Hepatocyte (in vitro differentiated cells): ENCODE measurements at regions not wholly inside any gene's neighbourhood (a gene's known extent, or its start where the extent isn't known, plus 50 kb on each side); places are given as distances from the start of the nearest gene placed in this dataset.

Experiments
- DNase-seq: peaks from one replicate; pipeline ENCODE4 v3.0.0-alpha.2; 2016; ENCODE audit warnings: low spot score
- H2AFZ ChIP-seq: fragments of 200-600 bp; sonication (generic); 2 replicates; pipeline ENCODE4 v1.6.0; 2016; ENCODE audit warnings: antibody characterized with exemption, mild to moderate bottlenecking
- H3K27ac ChIP-seq: fragments of 200-600 bp; sonication (generic); 2 replicates; pipeline ENCODE4 v1.5.1; 2016; ENCODE audit warnings: mild to moderate bottlenecking
- H3K27me3 ChIP-seq: fragments of 200-600 bp; sonication (generic); 2 replicates; pipeline ENCODE4 v1.6.1; 2016
- H3K36me3 ChIP-seq: fragments of 200-600 bp; sonication (generic); replicated peaks from 2 replicates; pipeline ENCODE4 v1.5.1; 2016; ENCODE audit warnings: low read depth; ENCODE audit not compliant: insufficient read depth
- H3K4me1 ChIP-seq: fragments of 200-600 bp; sonication (generic); 2 replicates; pipeline ENCODE4 v1.5.1; 2016; ENCODE audit warnings: mild to moderate bottlenecking, moderate library complexity; ENCODE audit not compliant: insufficient read depth
- H3K4me2 ChIP-seq: fragments of 200-600 bp; sonication (generic); 2 replicates; pipeline ENCODE4 v1.6.0; 2016
- H3K4me3 ChIP-seq: fragments of 200-600 bp; sonication (generic); 2 replicates; pipeline ENCODE4 v1.5.1; 2016; ENCODE audit warnings: mild to moderate bottlenecking
- H3K79me2 ChIP-seq: fragments of 200-600 bp; sonication (generic); 2 replicates; pipeline ENCODE4 v1.6.0; 2017; ENCODE audit warnings: mild to moderate bottlenecking
- H3K9me2 ChIP-seq: fragments of 200-600 bp; sonication (generic); replicated peaks from 2 replicates; pipeline ENCODE4 v1.6.0; 2017; ENCODE audit warnings: mild to moderate bottlenecking; ENCODE audit not compliant: insufficient read depth
- H3K9me3 ChIP-seq: fragments of 200-600 bp; sonication (generic); 2 replicates; pipeline ENCODE4 v1.5.1; 2016; ENCODE audit warnings: low read depth, mild to moderate bottlenecking
- H4K20me1 ChIP-seq: fragments of 200-600 bp; sonication (generic); 2 replicates; pipeline ENCODE4 v1.6.0; 2016; ENCODE audit warnings: mild to moderate bottlenecking; ENCODE audit not compliant: insufficient read depth, poor library complexity, severe bottlenecking
- EZH2 ChIP-seq: fragments of 200-600 bp; sonication (generic); IDR thresholded peaks from 2 replicates; pipeline ENCODE4 v1.6.1; 2016; ENCODE audit warnings: antibody characterized with exemption, mild to moderate bottlenecking, borderline replicate concordance
- EZH2phosphoT487 ChIP-seq: fragments of 200-600 bp; sonication (generic); IDR thresholded peaks from one replicate; pipeline ENCODE4 v1.6.1; 2018; ENCODE audit warnings: antibody characterized with exemption, mild to moderate bottlenecking, low read depth, moderate library complexity; ENCODE audit not compliant: unreplicated experiment, severe bottlenecking
- WGBS: methylation state at CpG from one replicate; pipeline ENCODE4 v1.1.6; 2016; ENCODE audit warnings: low lambda C conversion rate; ENCODE audit errors: missing lambda C conversion rate; 5-methylcytosine and 5-hydroxymethylcytosine counted together
- TF ChIP-seq, protein P1 (sequence below): fragments of 200-600 bp; sonication (generic); IDR thresholded peaks from 2 replicates; pipeline ENCODE4 v1.5.1; 2016; ENCODE audit warnings: antibody characterized with exemption, mild to moderate bottlenecking; ENCODE audit not compliant: poor library complexity

- Histone ChIP-seq H3K27ac (no peak overlapping the region), H4K20me1 (no peaks in the 10 kb centered on the region), H2AFZ (no peak overlapping the region), H3K4me2 (no peak overlapping the region), H3K9me2 (no peaks in the 10 kb centered on the region), H3K9me3 (no peaks in the 10 kb centered on the region), H3K4me1 (no peaks in the 10 kb centered on the region), H3K36me3 (no peaks in the 10 kb centered on the region), H3K27me3 (no peaks in the 10 kb centered on the region), H3K79me2 (no peaks in the 10 kb centered on the region), H3K4me3 (no peak overlapping the region)
- TF ChIP-seq EZH2 (no peak), EZH2phosphoT487 (no peak)
- TF ChIP-seq, protein P1, sequence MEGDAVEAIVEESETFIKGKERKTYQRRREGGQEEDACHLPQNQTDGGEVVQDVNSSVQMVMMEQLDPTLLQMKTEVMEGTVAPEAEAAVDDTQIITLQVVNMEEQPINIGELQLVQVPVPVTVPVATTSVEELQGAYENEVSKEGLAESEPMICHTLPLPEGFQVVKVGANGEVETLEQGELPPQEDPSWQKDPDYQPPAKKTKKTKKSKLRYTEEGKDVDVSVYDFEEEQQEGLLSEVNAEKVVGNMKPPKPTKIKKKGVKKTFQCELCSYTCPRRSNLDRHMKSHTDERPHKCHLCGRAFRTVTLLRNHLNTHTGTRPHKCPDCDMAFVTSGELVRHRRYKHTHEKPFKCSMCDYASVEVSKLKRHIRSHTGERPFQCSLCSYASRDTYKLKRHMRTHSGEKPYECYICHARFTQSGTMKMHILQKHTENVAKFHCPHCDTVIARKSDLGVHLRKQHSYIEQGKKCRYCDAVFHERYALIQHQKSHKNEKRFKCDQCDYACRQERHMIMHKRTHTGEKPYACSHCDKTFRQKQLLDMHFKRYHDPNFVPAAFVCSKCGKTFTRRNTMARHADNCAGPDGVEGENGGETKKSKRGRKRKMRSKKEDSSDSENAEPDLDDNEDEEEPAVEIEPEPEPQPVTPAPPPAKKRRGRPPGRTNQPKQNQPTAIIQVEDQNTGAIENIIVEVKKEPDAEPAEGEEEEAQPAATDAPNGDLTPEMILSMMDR: no peak
- DNase-seq: no peak
These were observed 1386.2 kb upstream of the ACVR2A start for GRCh38 chr2:146458585-146458984.

- Histone ChIP-seq H3K9me2 (no peaks in the 10 kb centered on the region), H3K9me3 (no peaks in the 10 kb centered on the region), H3K27ac (no peak overlapping the region), H3K79me2 (no peaks in the 10 kb centered on the region), H4K20me1 (no peaks in the 10 kb centered on the region), H3K4me1 (no peaks in the 10 kb centered on the region), H3K4me2 (no peak overlapping the region), H3K4me3 (no peak overlapping the region), H3K27me3 (no peaks in the 10 kb centered on the region), H3K36me3 (no peaks in the 10 kb centered on the region), H2AFZ (no peak overlapping the region)
- WGBS: 95% methylated on average over 4 of the region's 4 CpGs
- TF ChIP-seq, protein P1: no peak
- no peak for TF ChIP-seq EZH2
- no peak for DNase-seq
These were observed 1387.6 kb upstream of the ACVR2A start for GRCh38 chr2:146457221-146457620.

DNA sequence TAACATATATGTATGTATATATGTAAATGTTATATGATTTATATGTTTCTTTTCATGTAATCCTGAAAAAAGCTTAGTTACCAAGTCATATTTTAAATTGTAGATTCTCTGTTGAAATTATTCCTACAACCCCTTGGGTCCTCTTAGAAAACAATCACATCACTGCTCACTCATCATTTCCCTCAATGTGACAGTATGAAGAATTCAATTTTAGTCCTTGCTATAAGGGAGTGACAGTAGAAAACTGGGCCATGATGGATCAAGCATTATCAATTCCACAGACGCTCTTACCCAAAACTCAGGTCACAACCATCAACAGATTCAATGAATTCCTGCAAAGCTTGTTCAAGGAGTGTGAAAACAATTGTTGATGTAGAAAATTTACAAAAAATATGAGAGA, 1389.5 kb upstream of the ACVR2A start:
- no peaks in the 10 kb centered on the region for H4K20me1 ChIP-seq
- no peak overlapping the region for H3K4me3 ChIP-seq
- no peak overlapping the region for H3K4me2 ChIP-seq
- no peaks in the 10 kb centered on the region for H3K27me3 ChIP-seq
- TF ChIP-seq EZH2: no peak
- TF ChIP-seq EZH2phosphoT487: no peak
- TF ChIP-seq, protein P1: no peak
- H3K9me3 ChIP-seq: no peaks in the 10 kb centered on the region
- no peak for DNase-seq
- no peaks in the 10 kb centered on the region for H3K36me3 ChIP-seq
- no peaks in the 10 kb centered on the region for H3K4me1 ChIP-seq
- H3K79me2 ChIP-seq: no peaks in the 10 kb centered on the region
- no peak overlapping the region for H3K27ac ChIP-seq
- no peak overlapping the region for H2AFZ ChIP-seq
- H3K9me2 ChIP-seq: no peaks in the 10 kb centered on the region
- WGBS: 88% methylated on average over 1 of the region's 1 CpG

DNA sequence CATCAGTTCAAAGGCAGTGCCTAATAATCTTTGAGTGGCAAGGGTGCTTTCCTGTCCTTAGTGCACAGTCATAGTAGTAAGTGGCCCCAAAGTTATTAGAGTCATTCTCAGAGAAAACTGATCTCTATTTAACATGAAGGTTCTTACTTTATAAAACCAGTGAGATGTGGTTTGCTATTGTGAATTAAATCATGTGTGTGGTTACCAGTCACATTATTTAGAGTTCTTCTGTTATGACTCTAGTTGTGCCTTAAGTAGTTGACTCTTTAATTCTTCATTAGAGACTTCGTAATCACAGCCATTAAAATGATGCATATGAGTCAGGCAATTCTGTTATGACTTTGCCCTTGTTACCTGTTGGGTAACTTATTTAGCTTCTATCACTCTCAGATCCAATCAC, 1392.9 kb upstream of the ACVR2A start:
- Histone ChIP-seq H3K4me2 (no peak overlapping the region), H3K36me3 (no peaks in the 10 kb centered on the region), H3K79me2 (no peaks in the 10 kb centered on the region), H3K4me3 (no peak overlapping the region), H4K20me1 (no peaks in the 10 kb centered on the region), H2AFZ (no peak overlapping the region), H3K9me3 (no peaks in the 10 kb centered on the region), H3K27me3 (no peaks in the 10 kb centered on the region), H3K9me2 (no peaks in the 10 kb centered on the region), H3K4me1 (no peaks in the 10 kb centered on the region), H3K27ac (no peak overlapping the region)
- no peak for DNase-seq
- WGBS: 92% methylated on average over 1 of the region's 1 CpG
- TF ChIP-seq EZH2phosphoT487 (no peak), EZH2 (no peak)
- TF ChIP-seq, protein P1: no peak
